ENCODE measurements at regions not wholly inside any gene's neighbourhood (a gene's known extent, or its start where the extent isn't known, plus 50 kb on each side); places are given as distances from the start of the nearest gene placed in this dataset.

- no peak for TF ChIP-seq EZH2 (IDR thresholded peaks at IDR 0.05; ENCODE audit: borderline replicate concordance, low read depth, low read length, severe bottlenecking)
- TF ChIP-seq, protein P1, sequence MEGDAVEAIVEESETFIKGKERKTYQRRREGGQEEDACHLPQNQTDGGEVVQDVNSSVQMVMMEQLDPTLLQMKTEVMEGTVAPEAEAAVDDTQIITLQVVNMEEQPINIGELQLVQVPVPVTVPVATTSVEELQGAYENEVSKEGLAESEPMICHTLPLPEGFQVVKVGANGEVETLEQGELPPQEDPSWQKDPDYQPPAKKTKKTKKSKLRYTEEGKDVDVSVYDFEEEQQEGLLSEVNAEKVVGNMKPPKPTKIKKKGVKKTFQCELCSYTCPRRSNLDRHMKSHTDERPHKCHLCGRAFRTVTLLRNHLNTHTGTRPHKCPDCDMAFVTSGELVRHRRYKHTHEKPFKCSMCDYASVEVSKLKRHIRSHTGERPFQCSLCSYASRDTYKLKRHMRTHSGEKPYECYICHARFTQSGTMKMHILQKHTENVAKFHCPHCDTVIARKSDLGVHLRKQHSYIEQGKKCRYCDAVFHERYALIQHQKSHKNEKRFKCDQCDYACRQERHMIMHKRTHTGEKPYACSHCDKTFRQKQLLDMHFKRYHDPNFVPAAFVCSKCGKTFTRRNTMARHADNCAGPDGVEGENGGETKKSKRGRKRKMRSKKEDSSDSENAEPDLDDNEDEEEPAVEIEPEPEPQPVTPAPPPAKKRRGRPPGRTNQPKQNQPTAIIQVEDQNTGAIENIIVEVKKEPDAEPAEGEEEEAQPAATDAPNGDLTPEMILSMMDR (IDR thresholded peaks at IDR 0.05; ENCODE audit: borderline replicate concordance, extremely low read depth, low read length, poor library complexity, severe bottlenecking): no peak
Observed at GRCh38 chr4:129808242-129808641, 712.3 kb downstream of the C4orf33 start.

Data from DND-41 (cell line).